BE2C (cell line): ENCODE measurements at regions not wholly inside any gene's neighbourhood (a gene's known extent, or its start where the extent isn't known, plus 50 kb on each side); places are given as distances from the start of the nearest gene placed in this dataset.

ENCODE experiments used
- DNase-seq: peaks from one replicate; pipeline ENCODE4 v3.0.0-alpha.2; 2020
- H3K27me3 ChIP-seq: fragments of 250-450 bp; sonication (Bioruptor Pico); 2 replicates; pipeline ENCODE4 v1.5.1; 2020; ENCODE audit warnings: mild to moderate bottlenecking
- H3K36me3 ChIP-seq: fragments of 250-450 bp; sonication (Bioruptor Pico); 2 replicates; pipeline ENCODE4 v1.5.1; 2020; ENCODE audit warnings: mild to moderate bottlenecking
- H3K4me1 ChIP-seq: fragments of 250-450 bp; sonication (Bioruptor Pico); 2 replicates; pipeline ENCODE4 v1.5.1; 2020
- H3K4me3 ChIP-seq: 2 replicates; pipeline ENCODE4 v1.5.1; 2011; ENCODE audit warnings: low read depth, low read length
- H3K9me3 ChIP-seq: fragments of 250-450 bp; sonication (Bioruptor Pico); 2 replicates; pipeline ENCODE4 v1.5.1; 2020
- TF ChIP-seq, protein P1 (sequence below): IDR thresholded peaks from 2 replicates; pipeline ENCODE4 v1.5.1; 2012; ENCODE audit warnings: mild to moderate bottlenecking, low read depth, low read length

DNA sequence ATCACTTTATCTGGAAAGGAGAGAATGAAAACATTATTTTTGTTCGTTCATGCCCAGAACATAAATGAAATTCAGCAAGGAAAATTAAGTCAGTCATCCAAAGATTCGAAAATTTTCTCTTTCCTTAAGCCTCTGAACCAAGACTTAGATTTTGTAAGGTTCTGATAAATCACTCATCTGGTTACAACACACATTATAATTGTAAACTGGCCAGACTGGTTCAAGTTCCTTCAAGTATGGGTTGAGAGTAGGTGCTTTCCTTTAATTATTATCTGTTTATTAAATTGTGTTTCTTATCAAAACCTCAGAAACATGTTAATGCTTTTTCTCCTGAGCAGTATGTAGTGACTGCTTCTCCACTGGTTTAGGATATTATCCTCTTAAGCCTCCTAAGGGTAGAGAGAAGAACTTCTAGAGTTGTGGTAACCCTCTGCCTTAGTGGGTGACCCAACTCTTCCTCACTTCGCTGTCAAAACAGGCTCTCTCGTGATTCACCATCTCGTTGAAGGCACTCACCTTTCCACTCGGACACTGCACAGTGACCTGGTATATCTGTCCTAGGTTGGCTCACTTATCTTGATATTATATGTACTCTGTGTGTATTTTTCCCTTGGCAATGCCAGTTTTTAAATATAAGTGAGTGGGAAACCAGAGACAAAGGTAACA is 325.9 kb downstream of the PAX3 start:
- no peaks in the 10 kb centered on the region for H3K9me3 ChIP-seq
- no peak for DNase-seq
- TF ChIP-seq, protein P1, sequence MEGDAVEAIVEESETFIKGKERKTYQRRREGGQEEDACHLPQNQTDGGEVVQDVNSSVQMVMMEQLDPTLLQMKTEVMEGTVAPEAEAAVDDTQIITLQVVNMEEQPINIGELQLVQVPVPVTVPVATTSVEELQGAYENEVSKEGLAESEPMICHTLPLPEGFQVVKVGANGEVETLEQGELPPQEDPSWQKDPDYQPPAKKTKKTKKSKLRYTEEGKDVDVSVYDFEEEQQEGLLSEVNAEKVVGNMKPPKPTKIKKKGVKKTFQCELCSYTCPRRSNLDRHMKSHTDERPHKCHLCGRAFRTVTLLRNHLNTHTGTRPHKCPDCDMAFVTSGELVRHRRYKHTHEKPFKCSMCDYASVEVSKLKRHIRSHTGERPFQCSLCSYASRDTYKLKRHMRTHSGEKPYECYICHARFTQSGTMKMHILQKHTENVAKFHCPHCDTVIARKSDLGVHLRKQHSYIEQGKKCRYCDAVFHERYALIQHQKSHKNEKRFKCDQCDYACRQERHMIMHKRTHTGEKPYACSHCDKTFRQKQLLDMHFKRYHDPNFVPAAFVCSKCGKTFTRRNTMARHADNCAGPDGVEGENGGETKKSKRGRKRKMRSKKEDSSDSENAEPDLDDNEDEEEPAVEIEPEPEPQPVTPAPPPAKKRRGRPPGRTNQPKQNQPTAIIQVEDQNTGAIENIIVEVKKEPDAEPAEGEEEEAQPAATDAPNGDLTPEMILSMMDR: no peak
- peaks cover 13% of the 10 kb centered on the region; the same call in 1 of the 2 replicates for H3K27me3 ChIP-seq
- H3K4me3 ChIP-seq: no peak overlapping the region
- no peaks in the 10 kb centered on the region for H3K36me3 ChIP-seq
- H3K4me1 ChIP-seq: no peaks in the 10 kb centered on the region

DNA sequence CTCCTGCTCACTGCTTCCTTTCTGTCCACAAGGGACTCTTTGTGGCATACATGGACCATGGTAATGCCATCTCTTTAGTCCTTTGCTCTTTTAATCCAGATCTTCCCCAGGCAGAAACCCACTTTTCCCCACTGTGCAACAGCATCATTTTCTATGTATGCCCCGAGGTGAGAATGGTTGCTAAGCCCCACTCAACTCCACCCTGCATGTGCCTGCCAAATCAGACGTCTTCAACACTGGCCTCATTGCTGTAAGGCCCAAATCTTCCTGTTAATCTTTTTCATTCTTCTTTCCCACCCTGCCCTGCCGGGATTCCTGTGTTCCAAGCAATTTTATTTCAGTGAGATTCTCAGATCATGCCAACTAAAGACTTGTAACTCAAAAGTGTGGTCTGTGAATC is 328.4 kb downstream of the PAX3 start:
- no peaks in the 10 kb centered on the region for H3K36me3 ChIP-seq
- TF ChIP-seq, protein P1: no peak
- H3K27me3 ChIP-seq: peaks cover 13% of the 10 kb centered on the region; the same call in 1 of the 2 replicates
- H3K9me3 ChIP-seq: no peaks in the 10 kb centered on the region
- H3K4me1 ChIP-seq: no peaks in the 10 kb centered on the region
- no peak overlapping the region for H3K4me3 ChIP-seq
- DNase-seq: no peak

DNA sequence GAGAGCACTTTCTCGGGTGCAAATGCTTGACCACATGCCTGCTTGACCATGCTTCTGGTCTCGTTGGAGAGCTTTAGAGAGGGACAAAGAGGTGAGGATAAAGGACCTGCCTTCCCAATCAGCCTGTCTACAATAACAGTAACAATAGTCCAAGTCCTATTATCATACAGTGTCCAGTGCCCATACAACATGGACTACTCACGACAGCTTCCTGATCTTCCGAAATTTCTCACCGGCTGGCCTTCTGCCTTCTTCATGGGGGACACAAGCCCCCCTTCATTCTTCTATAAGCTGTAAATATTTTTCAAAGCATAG is 329.0 kb downstream of the PAX3 start:
- Histone ChIP-seq H3K4me1 (no peaks in the 10 kb centered on the region), H3K36me3 (no peaks in the 10 kb centered on the region), H3K27me3 (peaks cover 10% of the 10 kb centered on the region; the same call in 1 of the 2 replicates), H3K9me3 (no peaks in the 10 kb centered on the region), H3K4me3 (no peak overlapping the region)
- no peak for DNase-seq
- TF ChIP-seq, protein P1: no peak

GRCh38 chr2:221969087-221969829 is 329.5 kb downstream of the PAX3 start:
- TF ChIP-seq, protein P1: peak; percentile 75
- no peaks in the 10 kb centered on the region for H3K36me3 ChIP-seq
- peak; percentile 8 for DNase-seq
- no peaks in the 10 kb centered on the region for H3K4me1 ChIP-seq
- peaks cover 5% of the 10 kb centered on the region; the same call in 1 of the 2 replicates for H3K27me3 ChIP-seq
- no peaks in the 10 kb centered on the region for H3K9me3 ChIP-seq
- no peak overlapping the region for H3K4me3 ChIP-seq

GRCh38 chr2:221962186-221962585 is 336.6 kb downstream of the PAX3 start:
- H3K9me3 ChIP-seq: no peaks in the 10 kb centered on the region
- H3K36me3 ChIP-seq: no peaks in the 10 kb centered on the region
- no peaks in the 10 kb centered on the region for H3K4me1 ChIP-seq
- no peaks in the 10 kb centered on the region for H3K27me3 ChIP-seq
- DNase-seq: no peak
- no peak overlapping the region for H3K4me3 ChIP-seq
- TF ChIP-seq, protein P1: no peak

GRCh38 chr2:221961561-221961960 is 337.2 kb downstream of the PAX3 start:
- Histone ChIP-seq H3K9me3 (no peaks in the 10 kb centered on the region), H3K27me3 (no peaks in the 10 kb centered on the region), H3K36me3 (no peaks in the 10 kb centered on the region), H3K4me1 (no peaks in the 10 kb centered on the region), H3K4me3 (no peak overlapping the region)
- no peak for DNase-seq
- TF ChIP-seq, protein P1: no peak
